ENCODE measurements at regions not wholly inside any gene's neighbourhood (a gene's known extent, or its start where the extent isn't known, plus 50 kb on each side); places are given as distances from the start of the nearest gene placed in this dataset.

DNA sequence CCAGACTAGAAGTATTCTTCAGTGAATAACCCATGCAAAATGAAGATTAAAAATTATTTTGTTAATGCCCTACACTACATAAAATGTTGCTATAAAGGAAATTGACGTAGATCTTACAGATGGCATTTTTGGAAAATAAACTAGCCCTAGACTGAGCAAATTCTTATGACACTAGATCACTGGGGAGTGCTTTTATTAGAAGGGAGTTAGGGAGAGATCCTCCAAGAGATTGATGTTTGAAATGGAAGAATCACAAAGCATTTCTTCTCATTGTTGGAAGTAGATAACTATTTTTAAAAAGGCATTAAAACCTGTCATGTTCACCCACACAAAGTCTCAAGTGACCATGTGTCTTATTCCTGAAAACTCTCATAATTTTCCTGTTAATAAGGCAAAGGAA, 351.1 kb upstream of the TLE4 start:
- no peak for TF ChIP-seq POLR2A (IDR thresholded peaks at IDR 0.05)
- TF ChIP-seq, protein P1, sequence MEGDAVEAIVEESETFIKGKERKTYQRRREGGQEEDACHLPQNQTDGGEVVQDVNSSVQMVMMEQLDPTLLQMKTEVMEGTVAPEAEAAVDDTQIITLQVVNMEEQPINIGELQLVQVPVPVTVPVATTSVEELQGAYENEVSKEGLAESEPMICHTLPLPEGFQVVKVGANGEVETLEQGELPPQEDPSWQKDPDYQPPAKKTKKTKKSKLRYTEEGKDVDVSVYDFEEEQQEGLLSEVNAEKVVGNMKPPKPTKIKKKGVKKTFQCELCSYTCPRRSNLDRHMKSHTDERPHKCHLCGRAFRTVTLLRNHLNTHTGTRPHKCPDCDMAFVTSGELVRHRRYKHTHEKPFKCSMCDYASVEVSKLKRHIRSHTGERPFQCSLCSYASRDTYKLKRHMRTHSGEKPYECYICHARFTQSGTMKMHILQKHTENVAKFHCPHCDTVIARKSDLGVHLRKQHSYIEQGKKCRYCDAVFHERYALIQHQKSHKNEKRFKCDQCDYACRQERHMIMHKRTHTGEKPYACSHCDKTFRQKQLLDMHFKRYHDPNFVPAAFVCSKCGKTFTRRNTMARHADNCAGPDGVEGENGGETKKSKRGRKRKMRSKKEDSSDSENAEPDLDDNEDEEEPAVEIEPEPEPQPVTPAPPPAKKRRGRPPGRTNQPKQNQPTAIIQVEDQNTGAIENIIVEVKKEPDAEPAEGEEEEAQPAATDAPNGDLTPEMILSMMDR (IDR thresholded peaks at IDR 0.05) = no peak
